Osteoblast (primary cell): ENCODE measurements at regions not wholly inside any gene's neighbourhood (a gene's known extent, or its start where the extent isn't known, plus 50 kb on each side); places are given as distances from the start of the nearest gene placed in this dataset.

ENCODE experiments used
- DNase-seq: peaks from one replicate; pipeline ENCODE4 v3.0.0; 2011; ENCODE audit warnings: low spot score, mixed read lengths; ENCODE audit not compliant: insufficient read length; ENCODE audit errors: missing footprints
- H2AFZ ChIP-seq: 2 replicates; pipeline ENCODE4 v1.6.0; 2011; ENCODE audit warnings: mild to moderate bottlenecking, low read length
- H3K27ac ChIP-seq: 2 replicates; pipeline ENCODE4 v1.5.1; 2011; ENCODE audit warnings: mild to moderate bottlenecking, low read depth, low read length, moderate library complexity
- H3K27me3 ChIP-seq: 2 replicates; pipeline ENCODE4 v1.6.0; 2012; ENCODE audit warnings: mild to moderate bottlenecking, control low read depth, inconsistent platforms, low read length, moderate library complexity; ENCODE audit not compliant: insufficient read depth
- H3K36me3 ChIP-seq: 2 replicates; pipeline ENCODE4 v1.5.1; 2011; ENCODE audit warnings: mild to moderate bottlenecking, low read length, control low read depth, moderate library complexity; ENCODE audit not compliant: insufficient read depth
- H3K4me1 ChIP-seq: 2 replicates; pipeline ENCODE4 v1.5.1; 2011; ENCODE audit warnings: mild to moderate bottlenecking, low read length, control low read depth, moderate library complexity; ENCODE audit not compliant: insufficient read depth
- H3K4me2 ChIP-seq: 2 replicates; pipeline ENCODE4 v1.6.0; 2011; ENCODE audit warnings: mild to moderate bottlenecking, low read length; ENCODE audit not compliant: insufficient read depth
- H3K4me3 ChIP-seq: fragments of 200-600 bp; sonication (generic); 3 replicates; pipeline ENCODE4 v1.5.1; 2012; ENCODE audit warnings: mild to moderate bottlenecking, low read length, inconsistent platforms; ENCODE audit not compliant: insufficient read depth
- H3K79me2 ChIP-seq: 2 replicates; pipeline ENCODE4 v1.6.0; 2012; ENCODE audit warnings: mild to moderate bottlenecking, low read length, control low read depth, inconsistent platforms; ENCODE audit not compliant: insufficient read depth
- H3K9me3 ChIP-seq: 2 replicates; pipeline ENCODE4 v1.5.1; 2011; ENCODE audit warnings: low read depth, low read length, control low read depth
- H4K20me1 ChIP-seq: 2 replicates; pipeline ENCODE4 v1.6.0; 2012; ENCODE audit warnings: mild to moderate bottlenecking, low read length, control low read depth; ENCODE audit not compliant: insufficient read depth
- CTCF ChIP-seq: IDR thresholded peaks from 2 replicates; pipeline ENCODE4 v1.5.1; 2011; ENCODE audit warnings: mild to moderate bottlenecking, low read depth, low read length, moderate library complexity; ENCODE audit errors: extremely low read depth

GRCh38 chr2:41194230-41194629 lies 742.3 kb upstream of the SLC8A1 start:
- TF ChIP-seq CTCF: no peak
- H3K27ac ChIP-seq: no peak overlapping the region
- no peaks in the 10 kb centered on the region for H3K27me3 ChIP-seq
- no peak overlapping the region for H3K4me3 ChIP-seq
- DNase-seq: no peak
- no peaks in the 10 kb centered on the region for H3K4me1 ChIP-seq
- no peaks in the 10 kb centered on the region for H4K20me1 ChIP-seq
- H2AFZ ChIP-seq: no peak overlapping the region
- no peak overlapping the region for H3K4me2 ChIP-seq
- H3K79me2 ChIP-seq: no peaks in the 10 kb centered on the region
- no peaks in the 10 kb centered on the region for H3K9me3 ChIP-seq
- H3K36me3 ChIP-seq: no peaks in the 10 kb centered on the region

GRCh38 chr2:41197781-41198180 lies 745.9 kb upstream of the SLC8A1 start:
- Histone ChIP-seq H3K79me2 (no peaks in the 10 kb centered on the region), H3K9me3 (no peaks in the 10 kb centered on the region), H3K27ac (no peak overlapping the region), H3K36me3 (no peaks in the 10 kb centered on the region), H3K4me3 (no peak overlapping the region), H2AFZ (no peak overlapping the region), H3K4me1 (no peaks in the 10 kb centered on the region), H3K27me3 (no peaks in the 10 kb centered on the region), H4K20me1 (no peaks in the 10 kb centered on the region), H3K4me2 (no peak overlapping the region)
- DNase-seq: no peak
- TF ChIP-seq CTCF: no peak

- Histone ChIP-seq H3K4me2 (no peak overlapping the region), H2AFZ (no peak overlapping the region), H4K20me1 (no peaks in the 10 kb centered on the region), H3K4me3 (no peak overlapping the region), H3K36me3 (no peaks in the 10 kb centered on the region), H3K9me3 (no peaks in the 10 kb centered on the region), H3K27ac (no peak overlapping the region), H3K27me3 (no peaks in the 10 kb centered on the region), H3K4me1 (no peaks in the 10 kb centered on the region), H3K79me2 (no peaks in the 10 kb centered on the region)
- no peak for TF ChIP-seq CTCF
- DNase-seq: no peak
Observed at GRCh38 chr2:41199334-41199733, 747.4 kb upstream of the SLC8A1 start.

GRCh38 chr2:41204315-41204714 lies 752.4 kb upstream of the SLC8A1 start:
- H2AFZ ChIP-seq: no peak overlapping the region
- no peak overlapping the region for H3K4me2 ChIP-seq
- H3K27ac ChIP-seq: no peak overlapping the region
- no peak for TF ChIP-seq CTCF
- no peak for DNase-seq
- no peaks in the 10 kb centered on the region for H3K9me3 ChIP-seq
- no peaks in the 10 kb centered on the region for H3K79me2 ChIP-seq
- H3K27me3 ChIP-seq: no peaks in the 10 kb centered on the region
- no peaks in the 10 kb centered on the region for H3K36me3 ChIP-seq
- no peaks in the 10 kb centered on the region for H4K20me1 ChIP-seq
- H3K4me3 ChIP-seq: no peak overlapping the region
- no peaks in the 10 kb centered on the region for H3K4me1 ChIP-seq
